GM21619 (cell line): ENCODE measurements at regions not wholly inside any gene's neighbourhood (a gene's known extent, or its start where the extent isn't known, plus 50 kb on each side); places are given as distances from the start of the nearest gene placed in this dataset.
"Not testable (repeated sequence)": the region's sequence is repeated elsewhere in the genome, so short reads cannot be mapped to it uniquely, and the experiment has no call there.

ENCODE experiments used
- ATAC-seq: cut with Tn5 transposase; IDR thresholded peaks from one replicate; pipeline ENCODE4 v1.9.1; 2021; ENCODE audit not compliant: unreplicated experiment

- ATAC-seq, result no peak
Observed at GRCh38 chr11:129503646-129504045, 128.0 kb downstream of the BARX2 start.

GRCh38 chr11:129505266-129505665 lies 129.6 kb downstream of the BARX2 start:
- ATAC-seq, result no peak

GRCh38 chr11:129508163-129508562 lies 132.5 kb downstream of the BARX2 start:
- no peak for ATAC-seq

GRCh38 chr11:129528296-129528695 lies 152.6 kb downstream of the BARX2 start:
- ATAC-seq, result no peak

- ATAC-seq, result no peak
Observed at GRCh38 chr11:129530154-129530895, 154.7 kb downstream of the BARX2 start.

- ATAC-seq, result no peak
Observed at GRCh38 chr11:129533395-129533794, 157.7 kb downstream of the BARX2 start.

GRCh38 chr11:129536338-129536737 lies 160.7 kb downstream of the BARX2 start:
- no peak for ATAC-seq

GRCh38 chr11:129538323-129538722 lies 162.7 kb downstream of the BARX2 start:
- ATAC-seq, result no peak

GRCh38 chr11:129543515-129544290 lies 168.1 kb downstream of the BARX2 start:
- ATAC-seq, result no peak

- ATAC-seq, result no peak
Observed at GRCh38 chr11:129544691-129545090, 169.0 kb downstream of the BARX2 start.

GRCh38 chr11:129546266-129546665 lies 170.6 kb downstream of the BARX2 start:
- no peak for ATAC-seq

GRCh38 chr11:129557421-129557820 lies 181.8 kb downstream of the BARX2 start:
- ATAC-seq, result no peak

GRCh38 chr11:129569007-129569406 lies 193.4 kb downstream of the BARX2 start:
- no peak for ATAC-seq

GRCh38 chr11:129572667-129573066 lies 197.0 kb downstream of the BARX2 start:
- ATAC-seq, result not testable (repeated sequence)

- no peak for ATAC-seq
Observed at GRCh38 chr11:129573161-129573560, 197.5 kb downstream of the BARX2 start.

- ATAC-seq, result no peak
Observed at GRCh38 chr11:129574431-129574830, 198.8 kb downstream of the BARX2 start.

- ATAC-seq, result no peak
Observed at GRCh38 chr11:129576652-129577051, 201.0 kb downstream of the BARX2 start.

- no peak for ATAC-seq
Observed at GRCh38 chr11:129578006-129578405, 202.4 kb downstream of the BARX2 start.

- ATAC-seq, result no peak
Observed at GRCh38 chr11:129580278-129580677, 204.6 kb downstream of the BARX2 start.

- ATAC-seq, result no peak
Observed at GRCh38 chr11:129584316-129584715, 208.7 kb downstream of the BARX2 start.

- ATAC-seq, result no peak
Observed at GRCh38 chr11:129589190-129589860, 213.7 kb downstream of the BARX2 start.
